Activated CD4-positive, alpha-beta T cell treated with anti-CD3 and anti-CD28 coated beads for 48 hours (primary cell): ENCODE measurements at regions not wholly inside any gene's neighbourhood (a gene's known extent, or its start where the extent isn't known, plus 50 kb on each side); places are given as distances from the start of the nearest gene placed in this dataset.

Experiments
- DNase-seq: peaks from one replicate; pipeline ENCODE4 v3.0.0-alpha.2; 2020

DNA sequence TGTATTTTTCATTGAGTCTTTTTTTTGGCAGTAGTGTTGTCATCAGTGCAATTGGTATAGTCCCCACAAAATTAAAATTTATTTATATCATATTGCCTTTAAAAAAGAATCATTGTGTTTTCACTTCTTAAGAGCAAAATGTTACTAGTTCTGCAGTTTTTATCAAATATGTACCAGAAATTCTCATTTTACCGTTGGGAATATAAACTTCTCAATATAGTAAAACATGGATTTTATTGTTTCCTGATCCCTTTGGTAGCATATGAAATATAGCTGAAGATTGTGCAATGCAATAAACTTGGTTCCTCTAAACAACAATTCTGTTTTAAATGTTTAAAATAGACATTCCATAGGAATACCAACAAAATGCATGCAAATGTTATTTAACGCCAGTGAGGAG is 306.5 kb upstream of the PCDH20 start:
- no peak for DNase-seq

DNA sequence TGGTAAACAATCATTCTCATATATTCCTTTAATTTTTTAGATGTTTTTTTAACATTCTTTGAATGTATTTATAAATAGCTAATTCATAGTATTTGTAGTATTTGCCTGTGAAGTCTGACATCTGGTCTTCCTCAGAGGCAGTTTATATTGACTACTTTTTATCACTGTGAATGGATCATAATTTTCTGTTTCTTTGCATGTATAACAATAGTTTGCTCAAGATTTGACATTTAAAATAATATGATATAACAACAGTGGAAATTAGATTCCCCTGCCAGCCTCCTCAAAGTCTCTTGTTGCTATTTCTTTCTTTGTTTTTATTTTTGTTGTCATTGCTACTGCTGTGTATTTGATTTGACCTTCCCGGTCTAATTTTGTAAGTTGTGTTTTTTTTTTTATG is 297.0 kb upstream of the PCDH20 start:
- DNase-seq: no peak

DNA sequence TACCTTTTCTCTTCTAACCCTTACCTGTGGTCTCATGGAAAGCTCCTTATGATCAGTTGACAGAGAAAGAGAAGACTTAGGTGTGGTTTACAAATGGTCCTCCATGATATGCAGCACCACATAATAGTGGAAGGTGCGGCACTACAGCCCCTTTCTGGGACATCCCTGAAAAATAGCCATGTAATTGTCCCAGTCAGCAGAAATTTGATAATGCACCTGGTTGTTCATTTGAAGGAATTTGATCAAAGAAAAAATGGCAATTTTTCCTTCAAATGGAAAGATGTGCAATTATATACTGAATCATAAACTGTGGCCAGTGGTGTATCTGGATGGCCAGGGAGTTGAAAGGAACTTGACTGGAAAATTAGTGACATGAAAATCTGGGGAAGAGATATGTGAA is 293.6 kb upstream of the PCDH20 start:
- no peak for DNase-seq

DNA sequence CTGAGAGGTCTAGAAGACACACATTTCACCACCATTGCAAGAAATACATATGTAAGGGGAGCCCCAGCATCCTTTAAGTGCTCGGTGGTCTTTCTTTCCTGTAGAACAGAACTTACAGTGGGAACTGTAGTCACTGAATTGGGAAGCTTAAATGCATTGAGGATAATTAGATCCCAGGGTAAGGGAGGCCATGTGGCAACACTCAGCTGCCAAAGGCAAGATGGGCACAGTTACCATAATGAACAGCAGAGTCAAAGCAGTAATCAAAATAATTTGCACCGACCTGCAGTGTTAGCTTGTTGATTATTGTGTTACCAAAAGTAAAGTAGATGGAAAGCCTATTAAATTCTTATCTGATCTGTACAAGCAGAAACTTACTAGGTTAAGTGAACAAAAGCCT is 291.2 kb upstream of the PCDH20 start:
- DNase-seq: no peak

DNA sequence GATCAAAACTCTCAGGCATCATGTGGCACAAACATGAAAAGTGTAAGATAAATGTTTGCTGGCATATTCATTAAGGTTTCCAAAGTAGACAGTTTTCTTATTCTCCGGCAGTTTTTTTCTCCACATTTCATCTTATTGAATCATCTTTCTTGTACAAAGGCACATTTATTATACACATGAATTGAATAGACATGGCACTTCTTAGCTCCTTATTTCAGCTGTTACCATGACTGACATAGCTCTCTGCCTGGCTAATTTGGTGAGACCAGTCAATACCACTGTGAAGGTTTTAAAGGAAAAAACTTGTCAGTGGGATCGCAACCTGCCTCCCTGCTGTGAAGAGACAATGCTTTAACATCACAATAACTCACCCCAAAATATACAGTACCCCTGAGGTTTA is 285.0 kb upstream of the PCDH20 start:
- no peak for DNase-seq

DNA sequence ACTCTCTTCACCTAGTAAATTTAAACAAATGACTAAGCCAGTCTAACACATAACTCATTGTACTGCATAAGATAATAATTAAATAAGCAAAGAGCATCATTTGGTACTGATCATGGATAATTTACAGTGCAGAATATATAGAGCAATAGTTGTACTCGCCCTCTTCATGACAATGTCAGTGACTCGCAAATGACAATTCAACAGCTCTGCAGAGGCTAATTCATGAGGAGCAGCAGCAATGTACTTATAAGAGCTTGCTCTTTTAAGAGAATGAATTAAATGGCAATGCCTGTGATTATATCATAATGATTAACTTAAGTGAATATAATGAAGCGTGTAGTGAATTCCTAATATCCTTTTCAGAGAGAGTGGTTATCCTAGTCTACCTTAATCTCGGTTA is 284.5 kb upstream of the PCDH20 start:
- DNase-seq: no peak

DNA sequence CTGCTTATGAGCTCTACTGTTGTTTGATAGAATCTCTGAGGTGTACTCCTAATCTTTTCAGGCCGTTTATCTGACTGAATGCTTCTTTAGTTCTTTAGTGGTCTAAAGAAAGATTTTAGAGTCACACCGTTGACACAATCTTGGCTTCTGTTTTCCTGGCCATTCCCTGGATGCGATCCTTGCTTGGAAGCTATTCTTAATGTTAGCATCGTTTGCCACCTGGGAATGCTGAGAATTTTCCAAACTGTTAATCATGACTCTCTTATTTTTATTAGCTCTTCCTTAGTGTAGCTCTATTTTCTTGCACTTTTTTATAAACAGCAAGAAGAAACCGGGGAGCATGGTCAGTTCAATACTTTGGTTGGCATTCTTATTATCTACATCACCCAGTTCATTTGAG is 281.0 kb upstream of the PCDH20 start:
- DNase-seq: no peak

DNA sequence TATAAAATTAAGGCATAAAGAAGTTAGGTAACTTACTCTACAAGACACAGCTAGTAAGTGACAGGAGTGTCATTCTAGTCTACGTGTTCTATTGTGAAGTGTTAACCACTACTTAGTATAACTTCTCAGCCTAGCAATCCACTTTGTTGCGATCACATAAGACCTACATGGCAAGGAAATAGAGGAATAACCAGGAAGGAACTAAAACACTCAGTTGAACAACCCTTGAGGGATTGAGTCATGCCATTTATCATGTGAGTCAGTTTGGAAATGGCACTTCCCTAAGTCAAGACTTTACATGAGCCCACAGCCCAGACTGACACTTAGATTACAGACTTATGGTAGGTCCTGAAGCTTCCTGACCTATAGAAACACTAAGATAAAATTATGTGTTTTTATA is 279.5 kb upstream of the PCDH20 start:
- no peak for DNase-seq

DNA sequence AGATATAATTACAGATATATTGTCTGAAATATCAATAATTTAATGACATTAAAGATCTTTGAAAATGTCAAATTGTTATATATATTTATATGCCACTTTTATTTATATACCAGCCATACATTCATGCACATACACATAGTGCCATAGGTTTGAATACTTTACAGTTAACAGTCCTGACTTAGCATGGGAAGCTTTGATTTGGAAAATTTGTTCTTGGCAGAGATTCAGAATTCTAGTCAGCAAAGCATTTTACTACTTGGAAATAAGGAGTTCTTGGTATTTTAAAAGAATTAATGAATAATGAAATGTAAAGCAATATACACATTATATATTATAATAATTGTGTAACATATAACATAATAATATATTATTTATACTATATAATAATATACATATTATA is 277.0 kb upstream of the PCDH20 start:
- no peak for DNase-seq

DNA sequence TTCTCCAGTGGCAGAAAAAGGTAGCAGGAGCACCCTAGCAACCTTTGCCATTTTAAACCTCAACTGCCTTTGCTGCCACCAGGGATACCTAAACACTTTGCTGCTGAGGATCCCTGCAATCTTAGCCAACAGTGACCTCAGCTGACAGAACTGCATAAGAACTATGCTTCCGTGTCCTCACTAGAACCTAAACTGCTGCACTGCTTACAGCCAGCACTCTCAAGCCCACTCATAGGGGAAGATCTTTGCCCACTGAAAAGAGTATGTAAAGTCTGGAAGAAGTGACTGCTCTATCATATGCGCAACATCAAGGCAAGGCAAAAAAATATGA is 270.0 kb upstream of the PCDH20 start:
- no peak for DNase-seq

DNA sequence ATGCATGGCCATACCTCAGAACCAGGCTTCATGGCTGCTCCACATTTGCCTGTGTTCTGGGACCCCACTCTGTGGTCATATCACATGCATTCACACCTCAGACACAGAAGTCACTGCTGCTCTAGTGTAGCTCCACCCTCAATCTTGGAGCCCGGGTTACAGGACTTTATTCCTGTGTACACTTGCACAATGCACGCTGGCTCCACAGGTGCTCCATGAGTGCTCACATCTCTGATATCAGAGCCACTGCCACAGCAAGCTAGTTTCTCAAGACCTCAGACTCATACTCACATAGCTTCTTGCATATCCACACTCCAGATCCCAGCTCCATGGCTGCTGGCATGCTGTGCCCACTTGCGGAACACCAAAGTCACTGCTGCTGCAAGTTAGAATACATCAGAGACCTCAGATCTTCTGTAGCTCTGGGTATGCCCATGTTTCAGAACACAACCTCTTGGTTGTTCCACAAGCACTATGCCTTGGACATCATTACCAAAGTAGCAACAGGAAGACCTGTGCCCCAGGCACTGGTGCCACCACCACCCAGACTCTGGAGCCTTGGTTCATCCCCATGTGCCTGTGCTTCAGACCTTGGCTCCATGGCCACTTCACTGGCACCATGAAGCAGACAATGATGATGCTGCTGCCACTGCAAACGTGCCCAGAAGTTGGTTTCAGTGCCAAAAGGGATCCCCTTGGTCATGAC is 269.5 kb upstream of the PCDH20 start:
- no peak for DNase-seq

DNA sequence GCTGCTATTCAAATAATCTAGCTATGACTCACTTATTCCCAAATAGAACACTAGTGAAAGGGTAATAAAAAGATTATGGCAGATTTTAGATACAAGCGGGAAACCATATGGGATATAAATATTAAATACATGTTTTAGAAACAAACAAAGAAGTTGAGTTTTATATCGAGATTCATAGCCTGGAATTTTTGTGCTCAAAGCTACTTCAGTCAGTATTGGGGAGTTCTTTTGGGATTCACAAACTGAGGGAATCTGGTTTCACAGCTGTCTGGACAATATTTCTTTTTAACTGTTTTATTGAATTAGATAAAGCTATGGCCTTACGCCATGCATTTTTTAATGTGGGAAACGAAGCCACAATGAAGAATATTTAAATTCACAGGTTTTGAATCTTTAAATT is 257.1 kb upstream of the PCDH20 start:
- no peak for DNase-seq

DNA sequence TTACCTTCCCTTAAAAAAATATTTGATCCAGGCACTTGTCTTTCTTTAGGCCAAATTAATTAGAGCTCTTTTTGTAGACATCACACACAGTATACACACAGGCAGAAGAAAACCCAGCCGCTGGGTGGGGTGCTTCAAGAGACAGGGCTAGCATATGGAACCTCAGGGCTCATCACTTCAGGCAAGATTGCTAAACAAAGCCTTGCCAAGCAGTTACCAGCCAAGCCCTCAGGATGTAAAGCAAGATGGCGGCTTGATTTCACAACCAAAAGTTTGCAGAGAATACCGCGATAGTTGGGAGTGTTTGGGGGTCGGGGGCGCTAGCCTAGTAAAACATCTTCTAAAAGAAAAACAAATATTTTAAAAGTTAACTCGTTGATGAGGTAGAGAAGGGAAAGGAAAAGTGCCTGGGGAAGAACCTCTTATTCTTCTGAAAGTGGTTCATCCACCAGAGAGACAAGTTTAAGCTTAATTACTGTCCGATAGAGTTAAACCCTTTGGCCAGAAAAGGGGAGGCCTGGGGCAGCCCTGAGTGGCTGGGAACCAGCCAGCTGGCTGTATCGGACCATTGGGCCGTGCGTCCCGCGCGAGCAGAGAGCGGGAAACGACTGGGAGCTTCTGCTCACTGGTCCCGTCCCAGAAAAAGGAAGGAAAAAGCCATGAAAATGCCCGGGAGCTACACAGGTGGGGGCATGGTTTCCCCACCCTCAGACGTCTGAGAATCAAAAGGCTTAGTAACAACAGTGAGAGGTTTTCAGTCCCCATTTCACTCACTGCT is 254.9 kb upstream of the PCDH20 start:
- no peak for DNase-seq

DNA sequence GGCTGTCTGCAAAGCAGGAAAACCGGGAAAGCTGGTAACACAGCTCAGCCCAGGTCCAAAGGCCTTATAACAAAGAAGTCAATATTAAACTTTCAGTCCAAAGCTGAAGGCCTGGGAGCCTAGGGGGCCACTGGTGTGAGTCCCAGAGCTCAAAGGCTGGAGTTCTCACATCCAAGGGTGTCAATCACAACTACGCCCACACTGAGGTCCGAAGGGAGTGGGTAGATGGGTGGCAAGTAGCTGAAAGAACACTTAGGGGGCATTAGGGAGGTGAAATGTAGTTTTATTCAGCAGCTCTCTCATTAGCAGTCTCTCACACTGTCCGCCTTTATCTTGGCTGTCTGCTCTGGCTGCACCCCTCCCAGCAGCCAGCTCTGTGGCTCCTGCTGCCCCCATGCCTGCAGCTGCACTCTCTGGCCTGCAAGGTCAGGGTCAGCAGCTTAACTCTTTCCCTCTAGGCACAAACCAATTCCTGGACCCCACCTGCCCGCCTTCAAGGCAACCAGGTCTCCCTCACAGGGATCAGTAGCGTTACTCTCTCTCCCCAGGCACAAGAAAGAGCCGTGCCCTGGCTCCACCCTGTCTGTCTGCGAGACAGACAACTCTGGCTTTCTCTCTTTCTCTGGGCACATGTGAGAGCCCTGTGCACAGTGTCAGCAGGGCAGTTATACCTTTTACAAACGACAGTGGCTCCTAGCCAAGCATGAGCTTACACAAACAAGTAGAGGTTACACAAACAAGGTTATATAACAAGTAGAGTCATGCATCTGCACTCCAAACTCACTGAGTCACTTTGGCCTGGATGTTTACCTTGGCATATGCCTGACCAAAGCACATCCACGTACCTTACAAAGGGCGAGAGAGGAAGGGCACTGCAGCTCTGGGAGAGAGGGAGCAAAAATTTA is 249.4 kb upstream of the PCDH20 start:
- no peak for DNase-seq

DNA sequence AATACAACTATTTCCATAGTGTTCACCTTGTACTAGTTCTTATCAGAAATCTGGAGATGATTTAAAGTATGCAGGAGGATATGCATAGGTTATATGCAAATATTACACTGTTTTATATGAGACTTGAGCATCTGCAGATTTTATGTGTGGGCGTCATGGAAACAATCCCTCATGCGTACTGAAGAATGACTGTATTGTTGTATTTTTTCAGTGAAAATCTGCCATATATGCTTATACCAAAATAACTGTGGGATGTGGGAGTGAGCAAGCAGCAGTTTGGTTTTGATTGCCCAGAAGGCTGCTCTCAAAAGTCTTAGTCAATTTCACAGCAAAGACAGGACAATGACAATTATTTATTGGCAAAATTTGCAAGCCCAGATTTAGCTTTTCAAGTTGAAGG is 238.8 kb upstream of the PCDH20 start:
- DNase-seq: no peak

DNA sequence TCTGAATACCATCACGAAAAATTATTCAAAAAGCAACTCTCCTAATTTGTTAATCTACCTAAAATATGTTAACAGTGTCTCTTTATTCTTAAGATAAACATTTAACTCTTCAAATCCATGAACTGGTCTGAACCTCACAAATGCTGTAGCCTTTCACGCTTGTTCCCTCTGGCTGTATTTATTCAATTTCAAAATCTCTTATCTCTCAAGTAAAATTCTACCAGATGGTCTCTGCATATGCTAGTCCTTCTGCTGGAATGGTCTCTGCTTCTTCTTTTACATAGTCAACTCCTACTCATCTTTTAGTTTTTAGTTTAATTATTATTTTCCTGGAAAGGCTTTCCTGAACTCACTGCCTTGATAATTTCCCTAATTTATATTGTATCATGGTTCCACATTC is 232.9 kb upstream of the PCDH20 start:
- no peak for DNase-seq

DNA sequence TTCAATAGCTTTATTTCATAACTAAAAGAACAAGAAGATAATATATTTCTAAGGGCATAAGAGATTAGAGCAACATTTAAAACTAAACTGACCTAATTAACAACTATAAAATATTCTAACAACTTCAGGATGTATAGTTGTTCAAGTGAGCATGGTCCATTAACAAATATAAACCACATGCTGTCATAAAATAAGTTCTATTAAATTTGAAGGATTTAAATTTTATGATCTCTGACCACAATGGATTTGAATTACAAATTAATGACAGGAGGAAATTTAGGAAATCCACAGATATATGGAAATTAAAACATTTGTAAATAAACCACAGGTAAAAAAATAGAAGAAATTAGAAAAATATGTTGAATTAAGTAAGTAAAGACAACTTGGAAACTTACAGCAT is 196.5 kb upstream of the PCDH20 start:
- DNase-seq: no peak

DNA sequence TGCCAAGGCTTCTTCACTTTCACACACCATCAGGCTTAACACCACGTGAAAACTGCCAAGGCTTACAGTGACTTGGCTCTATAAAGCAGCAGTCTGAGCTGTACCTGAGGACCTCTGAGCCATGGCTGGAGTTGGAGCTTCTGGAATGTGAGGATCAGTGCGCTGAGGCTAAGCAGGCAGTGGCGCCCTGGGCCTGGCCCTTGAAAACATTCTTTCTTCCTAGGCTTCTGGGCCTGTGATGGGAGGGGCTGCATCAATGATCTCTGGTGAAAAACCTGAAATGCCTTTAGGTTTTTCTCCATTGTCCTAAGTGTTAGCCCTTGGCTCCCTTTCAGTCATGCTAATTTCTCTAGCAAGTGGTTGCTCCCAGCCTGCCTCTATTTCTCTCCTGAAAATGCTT is 192.5 kb upstream of the PCDH20 start:
- no peak for DNase-seq

DNA sequence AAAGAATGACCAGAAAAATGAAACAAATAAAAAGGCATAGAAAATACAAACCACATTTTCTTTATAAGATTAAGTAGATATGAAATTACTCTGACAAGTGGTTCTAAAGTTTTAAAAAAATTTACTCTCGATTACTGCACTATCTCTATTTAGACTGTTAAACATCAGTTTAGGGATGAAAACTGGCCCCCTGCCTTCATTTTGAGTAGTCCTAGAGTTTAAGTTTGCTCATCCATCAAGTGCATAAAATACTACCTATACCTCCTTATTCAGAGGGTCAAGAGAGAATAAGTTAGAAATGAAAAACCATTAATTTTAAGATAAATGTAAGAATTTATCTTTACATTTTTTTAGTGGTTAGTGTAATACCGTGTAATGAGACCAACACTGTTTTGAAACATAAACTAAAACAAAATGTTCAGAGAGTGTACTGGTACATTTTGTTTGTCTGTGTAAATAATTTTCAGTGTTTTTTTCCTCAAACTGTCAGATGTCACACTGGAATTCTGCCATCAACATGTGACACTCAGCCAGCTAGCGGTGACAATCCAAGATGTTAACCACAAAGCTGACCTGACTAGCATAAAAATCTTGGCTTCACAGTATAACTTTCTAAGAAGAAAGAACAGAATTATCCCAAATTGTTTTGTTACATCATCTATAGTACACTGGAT is 184.8 kb upstream of the PCDH20 start:
- no peak for DNase-seq

DNA sequence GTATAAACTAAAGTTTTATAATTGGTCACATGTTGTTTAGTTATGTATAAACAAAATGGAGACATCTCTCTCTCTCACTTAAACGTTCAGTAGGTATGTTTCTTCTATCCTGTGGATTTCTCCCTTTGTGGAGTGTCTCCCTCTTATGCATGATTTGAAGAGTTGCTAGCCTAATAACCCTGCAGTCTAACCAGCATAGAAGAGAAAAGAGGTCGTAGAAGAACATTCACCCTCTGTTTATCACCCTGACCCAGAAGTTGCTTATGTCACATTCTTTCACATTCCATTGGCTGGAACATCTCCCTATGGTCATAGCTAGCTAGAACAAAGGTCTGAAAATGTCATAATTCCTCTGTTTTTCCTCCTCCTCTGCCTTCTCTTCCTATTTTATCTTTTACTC is 176.8 kb upstream of the PCDH20 start:
- DNase-seq: no peak

DNA sequence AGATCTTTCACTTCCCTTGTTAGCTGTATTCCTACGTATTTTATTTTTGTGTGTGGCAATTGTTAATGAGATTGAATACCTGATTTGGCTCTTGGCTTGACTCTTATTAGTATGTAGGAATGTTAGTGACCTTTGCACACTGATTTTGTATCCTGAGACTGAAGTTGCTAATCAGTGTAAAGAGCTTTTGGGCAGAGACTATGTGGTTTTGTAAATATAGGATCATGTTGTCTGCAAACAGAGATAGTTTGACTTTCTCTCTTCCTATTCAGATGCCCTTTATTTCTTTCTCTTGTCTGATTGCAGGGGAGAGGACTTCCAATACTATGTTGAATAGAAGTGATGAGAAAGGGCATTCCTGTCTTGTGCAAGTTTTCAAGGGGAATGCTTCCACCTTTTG is 160.3 kb upstream of the PCDH20 start:
- no peak for DNase-seq

DNA sequence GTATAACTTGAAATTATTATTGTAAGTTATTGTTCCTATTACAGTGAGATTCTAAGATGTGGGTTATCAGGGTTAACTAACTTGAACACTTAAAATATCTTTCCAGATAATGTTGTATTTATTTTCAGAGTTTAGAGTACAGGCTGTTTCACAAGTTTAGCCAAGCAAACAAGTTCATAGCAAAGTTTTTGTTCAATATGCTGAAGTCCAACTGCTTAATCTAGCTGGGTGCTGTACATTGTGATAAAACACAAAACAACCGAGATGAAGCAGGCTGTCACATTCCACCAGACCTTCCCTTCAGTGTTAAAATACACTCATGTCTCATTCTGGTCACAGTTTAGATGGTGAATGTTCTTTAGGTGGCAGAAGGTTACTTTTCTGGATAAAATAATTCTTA is 148.0 kb upstream of the PCDH20 start:
- no peak for DNase-seq

DNA sequence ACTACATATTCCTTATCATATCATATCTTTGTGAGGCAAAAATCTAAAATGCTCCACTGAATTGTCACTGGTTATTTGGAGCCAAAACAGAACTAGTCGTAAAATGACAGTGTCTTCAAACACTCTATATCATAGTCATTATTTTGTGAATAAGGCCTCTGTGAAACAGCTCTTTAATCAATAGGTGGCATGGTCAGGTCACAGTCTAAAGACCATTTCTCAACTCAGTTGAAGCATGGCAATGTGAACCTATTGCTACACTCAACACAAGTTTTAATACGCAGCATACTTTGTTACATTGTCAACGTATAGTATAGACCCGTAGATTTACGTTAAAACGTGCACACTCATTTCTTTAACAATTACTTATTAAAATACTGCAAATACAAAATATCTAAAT is 131.3 kb upstream of the PCDH20 start:
- DNase-seq: no peak
